Vagina (tissue), 2 donors: ENCODE measurements at regions not wholly inside any gene's neighbourhood (a gene's known extent, or its start where the extent isn't known, plus 50 kb on each side); places are given as distances from the start of the nearest gene placed in this dataset.

Source experiments
- POLR2A ChIP-seq, 2 donors: fragments of 450-650 bp; IDR thresholded peaks; one replicate each; pipeline ENCODE4 v1.6.1; 2017; ENCODE audit warnings: antibody characterized with exemption in 2 of 2, mild to moderate bottlenecking in 2 of 2, moderate library complexity in 2 of 2
- POLR2AphosphoS5 ChIP-seq, 2 donors: sonication (generic); formaldehyde crosslinking; IDR thresholded peaks; one replicate each; pipeline ENCODE4 v1.9.0; 2017; ENCODE audit warnings: antibody characterized with exemption in 2 of 2, mild to moderate bottlenecking in 2 of 2, low read depth in 1 of 2; ENCODE audit not compliant: insufficient read depth in 1 of 2
- TF ChIP-seq, protein P1 (sequence below), 3 experiments: fragments of 450-650 bp in 2 of 3; fragments of 200-600 bp in 1 of 3; sonication (generic) in 1 of 3; IDR thresholded peaks; one replicate each; pipeline ENCODE4 v1.5.1; 2017 to 2019; ENCODE audit warnings: antibody characterized with exemption in 3 of 3, mild to moderate bottlenecking in 2 of 3, moderate library complexity in 2 of 3

DNA sequence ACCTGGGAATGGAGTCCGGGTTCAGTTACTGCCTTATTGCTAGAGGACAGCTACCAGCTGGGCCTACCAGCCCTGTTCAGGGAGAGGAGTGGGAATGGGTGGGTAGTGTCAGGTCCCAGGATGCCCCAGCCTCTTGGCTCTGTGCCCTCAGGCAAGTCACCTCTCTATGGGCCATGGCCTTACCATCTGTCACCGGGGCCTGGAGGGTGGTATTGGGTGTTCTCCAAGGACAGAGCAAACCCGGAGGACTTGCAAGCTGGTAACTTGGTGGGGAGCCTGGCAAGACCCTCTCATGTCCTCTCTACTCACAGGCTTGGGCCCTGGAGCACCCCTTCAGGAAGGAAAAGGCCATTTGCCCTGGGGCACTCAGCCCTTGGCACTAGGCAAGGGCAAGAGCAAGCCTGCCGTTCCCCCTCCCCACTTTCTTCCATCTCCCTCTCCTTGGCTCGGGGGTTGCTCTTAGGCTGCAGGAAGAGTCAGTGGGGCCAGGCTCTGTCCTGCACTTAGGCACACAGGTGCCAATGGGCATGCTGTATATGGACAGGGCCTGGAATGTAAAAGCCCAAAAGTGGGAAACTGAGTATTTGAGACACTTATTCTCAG is 170.0 kb upstream of the ZNF267 start:
- TF ChIP-seq, protein P1, sequence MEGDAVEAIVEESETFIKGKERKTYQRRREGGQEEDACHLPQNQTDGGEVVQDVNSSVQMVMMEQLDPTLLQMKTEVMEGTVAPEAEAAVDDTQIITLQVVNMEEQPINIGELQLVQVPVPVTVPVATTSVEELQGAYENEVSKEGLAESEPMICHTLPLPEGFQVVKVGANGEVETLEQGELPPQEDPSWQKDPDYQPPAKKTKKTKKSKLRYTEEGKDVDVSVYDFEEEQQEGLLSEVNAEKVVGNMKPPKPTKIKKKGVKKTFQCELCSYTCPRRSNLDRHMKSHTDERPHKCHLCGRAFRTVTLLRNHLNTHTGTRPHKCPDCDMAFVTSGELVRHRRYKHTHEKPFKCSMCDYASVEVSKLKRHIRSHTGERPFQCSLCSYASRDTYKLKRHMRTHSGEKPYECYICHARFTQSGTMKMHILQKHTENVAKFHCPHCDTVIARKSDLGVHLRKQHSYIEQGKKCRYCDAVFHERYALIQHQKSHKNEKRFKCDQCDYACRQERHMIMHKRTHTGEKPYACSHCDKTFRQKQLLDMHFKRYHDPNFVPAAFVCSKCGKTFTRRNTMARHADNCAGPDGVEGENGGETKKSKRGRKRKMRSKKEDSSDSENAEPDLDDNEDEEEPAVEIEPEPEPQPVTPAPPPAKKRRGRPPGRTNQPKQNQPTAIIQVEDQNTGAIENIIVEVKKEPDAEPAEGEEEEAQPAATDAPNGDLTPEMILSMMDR (IDR thresholded peaks at IDR 0.05), result no peak
- no peak for TF ChIP-seq POLR2A (IDR thresholded peaks at IDR 0.05)
- no peak for TF ChIP-seq POLR2AphosphoS5 (IDR thresholded peaks at IDR 0.05; ENCODE audit: insufficient read depth in 1 of 2, low read depth in 1 of 2)
